HepG2 (cell line): ENCODE measurements at regions not wholly inside any gene's neighbourhood (a gene's known extent, or its start where the extent isn't known, plus 50 kb on each side); places are given as distances from the start of the nearest gene placed in this dataset.

Experiments used
- ATAC-seq: fragments of 200-7000 bp; cut with Tn5 transposase; 3 replicates; pipeline ENCODE4 v1.9.1; 2020; ENCODE audit warnings: mild to moderate bottlenecking, moderate library complexity
- BruUV-seq: library from RNA; stranded (reverse); fragments of 400-500 nt; replicated peaks from 2 replicates; lab custom pipeline; 2021; lab: Mats Ljungman, UMichigan
- CTCF ChIA-PET: fragments of 300-600 bp; formaldehyde crosslinking; extraction: SDS; loops from one replicate; lab custom pipeline; 2021; ENCODE audit warnings: low total read pairs, inconsistent platforms, low intra/inter-chr PET ratio; lab: Yijun Ruan, JAX
- POLR2A ChIA-PET: fragments of 350-600 bp; sonication (Branson Sonifier 250); formaldehyde crosslinking; loops from one replicate; lab custom pipeline; 2020; ENCODE audit warnings: antibody characterized with exemption, inconsistent platforms; lab: Yijun Ruan, JAX
- DNase-seq: peaks from one replicate; pipeline ENCODE4 v3.0.0-alpha.2; 2015; ENCODE audit warnings: low spot score
- FAIRE-seq: peaks from 3 replicates; lab custom pipeline; 2011; peaks lifted over from hg19 to GRCh38; lab: Jason Lieb, UNC
- H2AFZ ChIP-seq: one replicate; pipeline ENCODE4 v1.6.1; 2011; ENCODE audit warnings: low read length, inconsistent platforms
- H3K27ac ChIP-seq: fragments of 300-600 bp; 3 replicates; pipeline ENCODE4 v1.8.0; 2011; ENCODE audit warnings: mixed run types, mild to moderate bottlenecking, mixed read lengths, low read length, inconsistent platforms; ENCODE audit not compliant: insufficient read depth; ENCODE audit errors: extremely low read length
- H3K27me3 ChIP-seq, 2 experiments: fragments of 200-600 bp in 1 of 2; 2 replicates in 1 of 2; 3 replicates in 1 of 2; pipeline versions ENCODE4 v1.6.0 to v1.8.0; 2011; ENCODE audit warnings: low read length in 2 of 2, mild to moderate bottlenecking in 2 of 2, moderate library complexity in 2 of 2, inconsistent platforms in 1 of 2; ENCODE audit not compliant: insufficient read depth in 2 of 2, control insufficient read depth in 1 of 2
- H3K36me3 ChIP-seq, 2 experiments: fragments of 200-600 bp in 1 of 2; replicated peaks in 1 of 2; 2 replicates in 1 of 2; 3 replicates in 1 of 2; pipeline versions ENCODE4 v1.5.1 to v1.8.0; 2011; ENCODE audit warnings: low read length in 2 of 2, inconsistent platforms in 1 of 2; ENCODE audit not compliant: insufficient read depth in 2 of 2, control insufficient read depth in 1 of 2
- H3K4me1 ChIP-seq: 2 replicates; pipeline ENCODE4 v1.5.1; 2012; ENCODE audit warnings: low read length, inconsistent platforms; ENCODE audit not compliant: insufficient read depth
- H3K4me2 ChIP-seq: 2 replicates; pipeline ENCODE4 v1.6.0; 2011; ENCODE audit warnings: low read depth, low read length, inconsistent platforms
- H3K4me3 ChIP-seq, 3 experiments: fragments of 200-600 bp in 1 of 3; sonication (generic), shearing (Covaris generic) in 1 of 3; replicated peaks in 1 of 3; 2 replicates each; pipeline ENCODE4 v1.5.1; 2011 to 2016; ENCODE audit warnings: low read length in 3 of 3, inconsistent platforms in 2 of 3, low read depth in 2 of 3, mild to moderate bottlenecking in 2 of 3, control low read depth in 1 of 3, mixed read lengths in 1 of 3; ENCODE audit not compliant: insufficient read depth in 1 of 3
- H3K79me2 ChIP-seq: one replicate; pipeline ENCODE4 v1.6.1; 2011; ENCODE audit warnings: low read length, inconsistent platforms; ENCODE audit not compliant: insufficient read depth
- H3K9ac ChIP-seq: 2 replicates; pipeline ENCODE4 v1.6.0; 2011; ENCODE audit warnings: mild to moderate bottlenecking, low read depth, low read length, inconsistent platforms; ENCODE audit not compliant: insufficient read depth
- H3K9me3 ChIP-seq: 2 replicates; pipeline ENCODE4 v1.5.1; 2012; ENCODE audit warnings: mild to moderate bottlenecking, low read length
- H4K20me1 ChIP-seq: 2 replicates; pipeline ENCODE4 v1.6.0; 2011; ENCODE audit warnings: inconsistent platforms, mild to moderate bottlenecking, low read length, moderate library complexity; ENCODE audit not compliant: insufficient read depth
- BCLAF1 ChIP-seq: fragments of 450-650 bp; IDR thresholded peaks from 2 replicates; pipeline ENCODE4 v1.6.1; 2017; ENCODE audit warnings: mild to moderate bottlenecking
- CSRNP1 ChIP-seq: sonication (generic); formaldehyde crosslinking; IDR thresholded peaks from 2 replicates; pipeline ENCODE4 v1.8.1; 2023; ENCODE audit warnings: mild to moderate bottlenecking, missing genetic modification reagents
- HBP1 ChIP-seq: IDR thresholded peaks from 2 replicates; pipeline ENCODE4 v1.6.1; 2016; ENCODE audit warnings: low read depth, control low read depth
- KDM1A ChIP-seq: IDR thresholded peaks from 2 replicates; pipeline ENCODE4 v1.6.1; 2016; ENCODE audit warnings: missing compliant biosample characterization
- SRF ChIP-seq: IDR thresholded peaks from 2 replicates; pipeline ENCODE4 v1.6.1; 2011; ENCODE audit warnings: mild to moderate bottlenecking, low read depth, low read length, moderate library complexity
- STAG1 ChIP-seq: sonication (generic); formaldehyde crosslinking; IDR thresholded peaks from 2 replicates; pipeline ENCODE4 v1.4.0; 2020; ENCODE audit warnings: missing genetic modification reagents
- TCF7L2 ChIP-seq: IDR thresholded peaks from 2 replicates; pipeline ENCODE4 v1.6.1; 2011; ENCODE audit warnings: mild to moderate bottlenecking, low read depth, low read length, moderate library complexity
- XRCC5 ChIP-seq: fragments of 200-400 bp; formaldehyde crosslinking; optimal IDR thresholded peaks from 2 replicates; pipeline ENCODE3; 2017; ENCODE audit warnings: mild to moderate bottlenecking, low read length
- ZNF225 ChIP-seq: sonication (generic); formaldehyde crosslinking; IDR thresholded peaks from 2 replicates; pipeline ENCODE4 v1.4.0; 2020; ENCODE audit warnings: mild to moderate bottlenecking, missing genetic modification reagents
- ZNF619 ChIP-seq: sonication (generic); formaldehyde crosslinking; IDR thresholded peaks from 2 replicates; pipeline ENCODE4 v1.4.0; 2020; ENCODE audit warnings: mild to moderate bottlenecking, missing genetic modification reagents
- ZNF672 ChIP-seq: sonication (generic); formaldehyde crosslinking; IDR thresholded peaks from 2 replicates; pipeline ENCODE4 v1.8.1; 2022; ENCODE audit warnings: missing genetic modification reagents
- ZNF703 ChIP-seq: sonication (generic); formaldehyde crosslinking; IDR thresholded peaks from 2 replicates; pipeline ENCODE4 v1.5.1; 2020; ENCODE audit warnings: missing genetic modification reagents, mild to moderate bottlenecking, moderate library complexity, borderline replicate concordance
- ZNF816 ChIP-seq: sonication (generic); formaldehyde crosslinking; IDR thresholded peaks from 2 replicates; pipeline ENCODE4 v1.8.0; 2022; ENCODE audit warnings: missing genetic modification reagents, mild to moderate bottlenecking, borderline replicate concordance
- WGBS: methylation state at CpG from one replicate; pipeline ENCODE4 v1.1.6; 2017; ENCODE audit warnings: low lambda C conversion rate; 5-methylcytosine and 5-hydroxymethylcytosine counted together
- in situ Hi-C: cut with HindIII; loops from 2 replicates; pipeline ENCODE4 v1.10.0; 2017; ENCODE audit warnings: low pct_unique_long_range_greater_than_20kb; ENCODE audit not compliant: extremely low pct_ligation_motif_present
- intact Hi-C: fragments of 100-400 bp; cut with micrococcal nuclease; formaldehyde crosslinking; loops from one replicate; pipeline ENCODE4 v1.10.0; 2022; ENCODE audit not compliant: unreplicated experiment

GRCh38 chr20:60845146-60845545 is 406.9 kb upstream of the CDH4 start:
- FAIRE-seq: no peak
- no peaks in the 10 kb centered on the region for H3K27me3 ChIP-seq
- ChIA-PET CTCF (no interaction called here), POLR2A (no interaction called here)
- H3K36me3 ChIP-seq: no peaks in the 10 kb centered on the region
- H3K4me2 ChIP-seq: no peak overlapping the region
- H4K20me1 ChIP-seq: no peaks in the 10 kb centered on the region
- no peaks in the 10 kb centered on the region for H3K79me2 ChIP-seq
- in situ Hi-C loops (no loop called here), intact Hi-C loops (no loop called here)
- H3K4me1 ChIP-seq: no peaks in the 10 kb centered on the region
- BruUV-seq: no TSS peak
- no peak overlapping the region for H2AFZ ChIP-seq
- H3K27ac ChIP-seq: no peak overlapping the region
- TF ChIP-seq ZNF816 (CRISPR knock-in tag) (no peak), SRF (no peak), HBP1 (CRISPR knock-in tag) (no peak), TCF7L2 (no peak), ZNF672 (CRISPR knock-in tag) (no peak), ZNF703 (no peak)
- H3K9me3 ChIP-seq: peaks cover 25% of the 10 kb centered on the region
- DNase-seq: no peak
- H3K4me3 ChIP-seq: no peak overlapping the region
- ATAC-seq: no peak
- 26% methylated on average over 4 of the region's 4 CpGs for WGBS
- H3K9ac ChIP-seq: no peak overlapping the region

- no TSS peak for BruUV-seq
- ChIA-PET CTCF (interaction anchor here (0.7 to 1.7 kb wide), 3 partner anchors 269 to 411 kb away, joined by 3 to 7 read pairs (median 5); no protein-coding TSS in a partner anchor), POLR2A (no interaction called here)
- in situ Hi-C loops: no loop called here
- no peaks in the 10 kb centered on the region for H3K79me2 ChIP-seq
- no peaks in the 10 kb centered on the region for H3K4me1 ChIP-seq
- H3K27me3 ChIP-seq: no peaks in the 10 kb centered on the region
- no peak overlapping the region for H3K4me2 ChIP-seq
- no peak overlapping the region for H2AFZ ChIP-seq
- H3K9ac ChIP-seq: no peak overlapping the region
- no peak overlapping the region for H3K4me3 ChIP-seq
- peak; percentile 87 for ATAC-seq
- intact Hi-C loops: loop anchor here (5.0 kb wide), 1 partner anchor 375 kb away; no protein-coding TSS in a partner anchor
- H4K20me1 ChIP-seq: no peaks in the 10 kb centered on the region
- H3K9me3 ChIP-seq: peaks cover 27% of the 10 kb centered on the region
- H3K36me3 ChIP-seq: no peaks in the 10 kb centered on the region
- WGBS: 9% methylated on average over 9 of the region's 9 CpGs
- no peak overlapping the region for H3K27ac ChIP-seq
- FAIRE-seq: no peak
- DNase-seq: peak; percentile 8
- TF ChIP-seq KDM1A (CRISPR knock-in tag) (no peak), XRCC5 (peak; percentile 47), STAG1 (peak; percentile 80), CSRNP1 (no peak), ZNF619 (CRISPR knock-in tag) (no peak), BCLAF1 (no peak), ZNF225 (CRISPR knock-in tag) (no peak)
These were observed 400.0 kb upstream of the CDH4 start for GRCh38 chr20:60851826-60852704.
